ENCODE measurements at regions not wholly inside any gene's neighbourhood (a gene's known extent, or its start where the extent isn't known, plus 50 kb on each side); places are given as distances from the start of the nearest gene placed in this dataset.

DNA sequence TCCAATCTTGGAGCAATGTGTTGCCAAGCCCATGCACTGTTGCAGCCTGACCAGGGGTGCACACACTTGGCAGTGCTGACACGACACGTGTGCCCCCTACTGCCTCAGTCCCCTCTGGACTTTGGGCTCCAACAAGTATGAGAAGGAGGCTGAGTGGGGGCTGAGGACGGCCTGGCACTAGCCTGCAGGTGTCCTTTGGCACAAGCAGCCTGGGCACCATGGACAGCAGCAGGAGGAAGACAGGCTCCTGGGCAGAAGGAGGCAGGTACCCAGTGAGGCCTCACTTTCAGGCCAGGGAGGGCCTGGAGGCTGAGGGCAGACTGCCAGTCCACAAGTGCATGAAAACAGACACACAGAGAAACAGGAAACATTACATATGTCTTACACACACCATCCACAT, 1702.9 kb upstream of the B3GALT2 start:
- Histone ChIP-seq H4K12ac (ENCODE audit: low read depth, low read length) (no peak overlapping the region), H3K4me1 (ENCODE audit: control insufficient read depth in 1 of 2, insufficient read depth in 2 of 2, low read length in 2 of 2) (no peaks in the 10 kb centered on the region)
- no CpG with 5 or more reads among the region's 3 CpGs for WGBS (ENCODE audit: extremely low coverage, insufficient coverage, insufficient read length)

DNA sequence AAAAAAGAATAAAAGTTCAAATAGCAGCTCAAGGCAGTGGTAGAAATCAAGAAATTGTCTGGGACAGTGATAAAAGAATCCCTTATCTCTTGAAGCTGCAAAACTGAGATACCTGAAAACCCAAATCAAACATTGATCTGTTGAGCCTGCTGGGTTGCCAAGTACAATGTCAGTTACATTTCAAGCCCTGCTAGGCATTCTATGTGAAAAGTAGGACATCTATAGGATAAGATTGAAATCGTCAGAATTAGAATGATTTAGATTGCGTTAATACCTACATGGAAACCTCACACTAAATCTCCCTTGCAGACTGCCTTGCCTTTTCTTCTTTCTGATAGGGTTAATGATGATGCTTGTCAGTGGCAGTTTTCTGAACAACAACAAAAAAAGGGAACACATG, 1684.4 kb upstream of the B3GALT2 start:
- Histone ChIP-seq H3K23ac (ENCODE audit: low read length) (no peak overlapping the region), H4K91ac (ENCODE audit: low read depth, low read length) (no peak overlapping the region), H3K27ac (ENCODE audit: low read depth, low read length) (no peak overlapping the region), H2AFZ (ENCODE audit: insufficient read depth, low read length, poor library complexity) (no peak overlapping the region), H2BK5ac (ENCODE audit: low read depth, low read length, poor library complexity) (no peak overlapping the region), H3K4ac (ENCODE audit: low read depth, low read length) (no peak overlapping the region), H3K18ac (ENCODE audit: low read length) (no peak overlapping the region), H3K9ac (ENCODE audit: low read length) (no peak overlapping the region), H3K27me3 (ENCODE audit: insufficient read depth, low read length) (no peaks in the 10 kb centered on the region), H3K36me3 (ENCODE audit: control insufficient read depth in 1 of 2, insufficient read depth in 2 of 2, low read length in 2 of 2) (no peaks in the 10 kb centered on the region), H3K14ac (ENCODE audit: low read length) (no peak overlapping the region), H3K4me1 (ENCODE audit: control insufficient read depth in 1 of 2, insufficient read depth in 2 of 2, low read length in 2 of 2) (no peaks in the 10 kb centered on the region), H2BK12ac (ENCODE audit: low read length) (no peak overlapping the region), H3K4me3 (ENCODE audit: low read depth, low read length) (no peak overlapping the region), H3K79me1 (ENCODE audit: low read length) (no peaks in the 10 kb centered on the region), H3K9me3 (ENCODE audit: insufficient read depth, low read depth, low read length) (no peaks in the 10 kb centered on the region), H4K8ac (ENCODE audit: low read depth, low read length) (no peak overlapping the region), H4K12ac (ENCODE audit: low read depth, low read length) (no peak overlapping the region), H3K4me2 (ENCODE audit: low read length) (no peak overlapping the region), H2BK120ac (ENCODE audit: insufficient read depth, low read length, poor library complexity) (no peak overlapping the region), H3K79me2 (ENCODE audit: control insufficient read depth, insufficient read depth, low read length, poor library complexity) (no peaks in the 10 kb centered on the region), H2AK5ac (ENCODE audit: low read length) (no peak overlapping the region)
- DNase-seq, result no peak
- no CpG with 5 or more reads among the region's 2 CpGs for WGBS (ENCODE audit: extremely low coverage, insufficient coverage, insufficient read length)

More for the DNA sequence above, 1702.9 kb upstream of the B3GALT2 start:
- no peaks in the 10 kb centered on the region for H3K27me3 ChIP-seq (ENCODE audit: insufficient read depth, low read length)
- no peak overlapping the region for H3K23ac ChIP-seq (ENCODE audit: low read length)
- peaks cover 5% of the 10 kb centered on the region for H3K9me3 ChIP-seq (ENCODE audit: insufficient read depth, low read depth, low read length)
- H3K14ac ChIP-seq (ENCODE audit: low read length), result no peak overlapping the region
- no peak overlapping the region for H3K4me3 ChIP-seq (ENCODE audit: low read depth, low read length)
- H3K4ac ChIP-seq (ENCODE audit: low read depth, low read length), result no peak overlapping the region
- no peak overlapping the region for H3K27ac ChIP-seq (ENCODE audit: low read depth, low read length)
- H3K18ac ChIP-seq (ENCODE audit: low read length), result no peak overlapping the region
- H2AK5ac ChIP-seq (ENCODE audit: low read length), result no peak overlapping the region
- H2AFZ ChIP-seq (ENCODE audit: insufficient read depth, low read length, poor library complexity), result no peak overlapping the region
- H2BK5ac ChIP-seq (ENCODE audit: low read depth, low read length, poor library complexity), result no peak overlapping the region
- H3K36me3 ChIP-seq (ENCODE audit: control insufficient read depth in 1 of 2, insufficient read depth in 2 of 2, low read length in 2 of 2), result peaks cover 0 to 3% of the 10 kb centered on the region in 2 experiments
- no peak for DNase-seq
- no peaks in the 10 kb centered on the region for H3K79me1 ChIP-seq (ENCODE audit: low read length)
- no peak overlapping the region for H2BK12ac ChIP-seq (ENCODE audit: low read length)
- H4K91ac ChIP-seq (ENCODE audit: low read depth, low read length), result no peak overlapping the region
- H3K9ac ChIP-seq (ENCODE audit: low read length), result no peak overlapping the region
- no peak overlapping the region for H2BK120ac ChIP-seq (ENCODE audit: insufficient read depth, low read length, poor library complexity)
- no peak overlapping the region for H3K4me2 ChIP-seq (ENCODE audit: low read length)
- no peak overlapping the region for H4K8ac ChIP-seq (ENCODE audit: low read depth, low read length)
- no peaks in the 10 kb centered on the region for H3K79me2 ChIP-seq (ENCODE audit: control insufficient read depth, insufficient read depth, low read length, poor library complexity)

DNA sequence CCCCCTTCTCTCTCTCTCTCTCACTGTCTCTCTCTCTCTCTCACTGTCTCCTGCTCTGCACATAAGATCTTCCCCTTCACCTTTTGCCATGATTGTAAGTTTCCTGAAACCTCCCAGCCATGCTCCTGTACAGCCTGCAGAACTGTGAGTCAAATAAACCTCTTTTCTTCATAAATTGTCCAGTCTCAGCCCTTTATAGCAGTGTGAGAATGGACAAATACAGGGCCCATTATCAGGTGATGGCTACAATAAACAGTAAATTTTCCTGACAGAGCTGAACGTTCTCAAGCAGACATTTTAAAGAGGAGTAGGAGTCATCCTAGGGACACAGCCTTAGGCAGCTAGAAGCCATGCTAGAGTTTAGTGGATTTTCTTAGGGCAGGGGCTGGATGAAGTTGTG, 1679.7 kb upstream of the B3GALT2 start:
- Histone ChIP-seq H2BK12ac (ENCODE audit: low read length) (no peak overlapping the region), H3K23ac (ENCODE audit: low read length) (no peak overlapping the region), H3K9me3 (ENCODE audit: insufficient read depth, low read depth, low read length) (no peaks in the 10 kb centered on the region), H2AFZ (ENCODE audit: insufficient read depth, low read length, poor library complexity) (no peak overlapping the region), H4K8ac (ENCODE audit: low read depth, low read length) (no peak overlapping the region), H3K27me3 (ENCODE audit: insufficient read depth, low read length) (no peaks in the 10 kb centered on the region), H3K4me1 (ENCODE audit: control insufficient read depth in 1 of 2, insufficient read depth in 2 of 2, low read length in 2 of 2) (no peaks in the 10 kb centered on the region), H2BK5ac (ENCODE audit: low read depth, low read length, poor library complexity) (no peak overlapping the region), H3K79me1 (ENCODE audit: low read length) (no peaks in the 10 kb centered on the region), H3K36me3 (ENCODE audit: control insufficient read depth in 1 of 2, insufficient read depth in 2 of 2, low read length in 2 of 2) (no peaks in the 10 kb centered on the region), H3K79me2 (ENCODE audit: control insufficient read depth, insufficient read depth, low read length, poor library complexity) (no peaks in the 10 kb centered on the region), H3K18ac (ENCODE audit: low read length) (no peak overlapping the region), H2BK120ac (ENCODE audit: insufficient read depth, low read length, poor library complexity) (no peak overlapping the region), H3K4me2 (ENCODE audit: low read length) (no peak overlapping the region), H4K91ac (ENCODE audit: low read depth, low read length) (no peak overlapping the region), H3K27ac (ENCODE audit: low read depth, low read length) (no peak overlapping the region), H3K14ac (ENCODE audit: low read length) (no peak overlapping the region), H2AK5ac (ENCODE audit: low read length) (no peak overlapping the region), H3K9ac (ENCODE audit: low read length) (no peak overlapping the region), H3K4ac (ENCODE audit: low read depth, low read length) (no peak overlapping the region), H3K4me3 (ENCODE audit: low read depth, low read length) (no peak overlapping the region), H4K12ac (ENCODE audit: low read depth, low read length) (no peak overlapping the region)
- DNase-seq, result no peak
- no CpG with 5 or more reads among the region's 1 CpG for whole genome bisulfite sequencing (ENCODE audit: extremely low coverage, insufficient coverage, insufficient read length)

DNA sequence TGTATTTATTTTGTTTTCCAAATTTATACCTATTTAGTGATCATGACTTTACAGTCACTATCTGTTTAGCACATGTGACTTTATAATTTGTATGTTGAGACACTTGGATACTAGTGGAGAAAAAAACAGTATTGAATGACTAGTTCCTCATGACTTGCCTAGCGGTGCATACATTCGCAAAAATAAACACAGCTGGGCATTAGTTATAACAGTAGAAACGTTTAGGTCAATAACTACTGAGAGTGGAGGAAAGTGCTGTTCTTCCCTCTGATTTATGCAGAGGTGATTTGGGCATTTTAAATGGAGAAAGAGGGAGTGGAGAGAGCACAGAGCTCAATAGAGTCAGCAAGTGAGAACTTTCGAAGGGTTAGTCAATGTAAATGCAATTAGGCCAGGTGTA, 1679.0 kb upstream of the B3GALT2 start:
- no peak overlapping the region for H3K14ac ChIP-seq (ENCODE audit: low read length)
- no peak overlapping the region for H3K18ac ChIP-seq (ENCODE audit: low read length)
- H2BK12ac ChIP-seq (ENCODE audit: low read length), result no peak overlapping the region
- no peaks in the 10 kb centered on the region for H3K4me1 ChIP-seq (ENCODE audit: control insufficient read depth in 1 of 2, insufficient read depth in 2 of 2, low read length in 2 of 2)
- no peak overlapping the region for H3K4me2 ChIP-seq (ENCODE audit: low read length)
- no peaks in the 10 kb centered on the region for H3K36me3 ChIP-seq (ENCODE audit: control insufficient read depth in 1 of 2, insufficient read depth in 2 of 2, low read length in 2 of 2)
- no peak overlapping the region for H4K12ac ChIP-seq (ENCODE audit: low read depth, low read length)
- H2BK120ac ChIP-seq (ENCODE audit: insufficient read depth, low read length, poor library complexity), result no peak overlapping the region
- no peak overlapping the region for H3K9ac ChIP-seq (ENCODE audit: low read length)
- H3K4ac ChIP-seq (ENCODE audit: low read depth, low read length), result no peak overlapping the region
- no peak overlapping the region for H2BK5ac ChIP-seq (ENCODE audit: low read depth, low read length, poor library complexity)
- no peak overlapping the region for H4K91ac ChIP-seq (ENCODE audit: low read depth, low read length)
- no peak for DNase-seq
- no peak overlapping the region for H2AK5ac ChIP-seq (ENCODE audit: low read length)
- no peaks in the 10 kb centered on the region for H3K79me2 ChIP-seq (ENCODE audit: control insufficient read depth, insufficient read depth, low read length, poor library complexity)
- WGBS (ENCODE audit: extremely low coverage, insufficient coverage, insufficient read length), result no CpG with 5 or more reads among the region's 4 CpGs
- no peak overlapping the region for H4K8ac ChIP-seq (ENCODE audit: low read depth, low read length)
- H3K9me3 ChIP-seq (ENCODE audit: insufficient read depth, low read depth, low read length), result no peaks in the 10 kb centered on the region
- no peak overlapping the region for H3K27ac ChIP-seq (ENCODE audit: low read depth, low read length)
- no peaks in the 10 kb centered on the region for H3K27me3 ChIP-seq (ENCODE audit: insufficient read depth, low read length)
- H3K23ac ChIP-seq (ENCODE audit: low read length), result no peak overlapping the region
- no peaks in the 10 kb centered on the region for H3K79me1 ChIP-seq (ENCODE audit: low read length)
- H2AFZ ChIP-seq (ENCODE audit: insufficient read depth, low read length, poor library complexity), result no peak overlapping the region
- no peak overlapping the region for H3K4me3 ChIP-seq (ENCODE audit: low read depth, low read length)
